PFSK-1 (cell line): ENCODE measurements at regions not wholly inside any gene's neighbourhood (a gene's known extent, or its start where the extent isn't known, plus 50 kb on each side); places are given as distances from the start of the nearest gene placed in this dataset.

ENCODE experiments used
- FOXP2 ChIP-seq: optimal IDR thresholded peaks from 2 replicates; pipeline ENCODE3; 2011; ENCODE audit warnings: borderline replicate concordance, control low read depth, inconsistent platforms; ENCODE audit not compliant: insufficient read depth; ENCODE audit errors: extremely low read length, extremely low read depth
- POLR2AphosphoS5 ChIP-seq: IDR thresholded peaks from 2 replicates; pipeline ENCODE4 v1.6.1; 2012; ENCODE audit warnings: low read depth, mild to moderate bottlenecking, control low read depth, low read length, moderate library complexity
- REST ChIP-seq, 2 experiments: IDR thresholded peaks; 2 replicates each; pipeline versions ENCODE4 v1.6.1 to v1.8.0; 2011 to 2012; ENCODE audit warnings: low read depth in 2 of 2, low read length in 2 of 2, control low read depth in 1 of 2, inconsistent platforms in 1 of 2, mild to moderate bottlenecking in 1 of 2, moderate library complexity in 1 of 2; ENCODE audit not compliant: insufficient read depth in 1 of 2
- SIN3A ChIP-seq: IDR thresholded peaks from 2 replicates; pipeline ENCODE4 v1.6.1; 2012; ENCODE audit warnings: mild to moderate bottlenecking, low read length, moderate library complexity, borderline replicate concordance; ENCODE audit not compliant: insufficient read depth
- TAF1 ChIP-seq: IDR thresholded peaks from 2 replicates; pipeline ENCODE4 v1.6.1; 2012; ENCODE audit warnings: low read length, control low read depth, borderline replicate concordance; ENCODE audit not compliant: insufficient read depth

GRCh38 chr5:17014686-17015085 is 78.6 kb upstream of the MYO10 start:
- TF ChIP-seq SIN3A: no peak
- TF ChIP-seq REST (IDR thresholded peaks at IDR 0.05; ENCODE audit: insufficient read depth in 1 of 2, low read depth in 2 of 2, low read length in 2 of 2): no peak
- no peak for TF ChIP-seq POLR2AphosphoS5
- no peak for TF ChIP-seq TAF1
- no peak for TF ChIP-seq FOXP2

- TF ChIP-seq TAF1: no peak
- no peak for TF ChIP-seq SIN3A
- no peak for TF ChIP-seq FOXP2
- TF ChIP-seq POLR2AphosphoS5: no peak
- no peak for TF ChIP-seq REST (IDR thresholded peaks at IDR 0.05; ENCODE audit: insufficient read depth in 1 of 2, low read depth in 2 of 2, low read length in 2 of 2)
Measured at GRCh38 chr5:17018871-17019270, 82.8 kb upstream of the MYO10 start.

- TF ChIP-seq REST (IDR thresholded peaks at IDR 0.05; ENCODE audit: insufficient read depth in 1 of 2, low read depth in 2 of 2, low read length in 2 of 2) (no peak), POLR2AphosphoS5 (no peak), FOXP2 (no peak), TAF1 (no peak)
Measured at GRCh38 chr5:17019324-17019723, 83.2 kb upstream of the MYO10 start.

- TF ChIP-seq POLR2AphosphoS5 (no peak), SIN3A (no peak), REST (IDR thresholded peaks at IDR 0.05; ENCODE audit: insufficient read depth in 1 of 2, low read depth in 2 of 2, low read length in 2 of 2) (no peak), TAF1 (no peak), FOXP2 (no peak)
Measured at GRCh38 chr5:17020678-17021601, 84.9 kb upstream of the MYO10 start.
